ENCODE measurements at regions not wholly inside any gene's neighbourhood (a gene's known extent, or its start where the extent isn't known, plus 50 kb on each side); places are given as distances from the start of the nearest gene placed in this dataset.
A peak's percentile ranks its signal among the peaks of the same experiment; 100 is the strongest.

GRCh38 chr5:57102189-57102904 lies 71.5 kb upstream of the GPBP1 start:
- TF ChIP-seq POLR2A (IDR thresholded peaks at IDR 0.05) (no peak), CTCF (IDR thresholded peaks at IDR 0.05) (no peak), POLR2AphosphoS5 (IDR thresholded peaks at IDR 0.05; ENCODE audit: insufficient read depth in 1 of 2, low read depth in 1 of 2) (no peak)
- Histone ChIP-seq H3K9me3 (no peaks in the 10 kb centered on the region), H3K36me3 (no peaks in the 10 kb centered on the region), H3K27ac (no peak overlapping the region), H3K27me3 (no peaks in the 10 kb centered on the region), H3K4me3 (no peak overlapping the region), H3K4me1 (no peaks in the 10 kb centered on the region)
- intact Hi-C loops (cut with DNase I), result no loop called here
- DNase-seq (ENCODE audit: extremely low spot score in 2 of 2), result no peak

- Histone ChIP-seq H3K36me3 (no peaks in the 10 kb centered on the region), H3K27ac (no peak overlapping the region), H3K27me3 (no peaks in the 10 kb centered on the region), H3K4me1 (no peaks in the 10 kb centered on the region), H3K4me3 (no peak overlapping the region), H3K9me3 (no peaks in the 10 kb centered on the region)
- peak in 1 of 2 donors; percentile 6 for DNase-seq (ENCODE audit: extremely low spot score in 2 of 2)
- no peak for TF ChIP-seq CTCF (IDR thresholded peaks at IDR 0.05)
- TF ChIP-seq POLR2AphosphoS5 (IDR thresholded peaks at IDR 0.05; ENCODE audit: insufficient read depth in 1 of 2, low read depth in 1 of 2), result no peak
- no peak for TF ChIP-seq POLR2A (IDR thresholded peaks at IDR 0.05)
- intact Hi-C loops (cut with DNase I), result no loop called here
These were observed 71.0 kb upstream of the GPBP1 start for GRCh38 chr5:57102905-57103255.

GRCh38 chr5:57103317-57103907 lies 70.4 kb upstream of the GPBP1 start:
- Histone ChIP-seq H3K27ac (no peak overlapping the region), H3K27me3 (no peaks in the 10 kb centered on the region), H3K9me3 (no peaks in the 10 kb centered on the region), H3K4me3 (no peak overlapping the region), H3K4me1 (no peaks in the 10 kb centered on the region), H3K36me3 (no peaks in the 10 kb centered on the region)
- intact Hi-C loops (cut with DNase I), result no loop called here
- peak in 1 of 2 donors; percentile 49 for DNase-seq (ENCODE audit: extremely low spot score in 2 of 2)
- TF ChIP-seq POLR2A (IDR thresholded peaks at IDR 0.05), result no peak
- no peak for TF ChIP-seq POLR2AphosphoS5 (IDR thresholded peaks at IDR 0.05; ENCODE audit: insufficient read depth in 1 of 2, low read depth in 1 of 2)
- TF ChIP-seq CTCF (IDR thresholded peaks at IDR 0.05), result no peak

- DNase-seq (ENCODE audit: extremely low spot score in 2 of 2), result no peak
- Histone ChIP-seq H3K4me3 (no peak overlapping the region), H3K27me3 (no peaks in the 10 kb centered on the region), H3K27ac (no peak overlapping the region), H3K9me3 (no peaks in the 10 kb centered on the region), H3K36me3 (no peaks in the 10 kb centered on the region), H3K4me1 (no peaks in the 10 kb centered on the region)
- intact Hi-C loops (cut with DNase I), result no loop called here
- TF ChIP-seq POLR2AphosphoS5 (IDR thresholded peaks at IDR 0.05; ENCODE audit: insufficient read depth in 1 of 2, low read depth in 1 of 2) (no peak), POLR2A (IDR thresholded peaks at IDR 0.05) (no peak), CTCF (IDR thresholded peaks at IDR 0.05) (no peak)
These were observed 67.2 kb upstream of the GPBP1 start for GRCh38 chr5:57106661-57107060.

GRCh38 chr5:57111993-57112392 lies 61.9 kb upstream of the GPBP1 start:
- no peak for TF ChIP-seq CTCF (IDR thresholded peaks at IDR 0.05)
- no peaks in the 10 kb centered on the region for H3K36me3 ChIP-seq
- no peak overlapping the region for H3K27ac ChIP-seq
- intact Hi-C loops (cut with DNase I), result no loop called here
- no peak overlapping the region for H3K4me3 ChIP-seq
- DNase-seq (ENCODE audit: extremely low spot score in 2 of 2), result no peak
- H3K4me1 ChIP-seq, result no peaks in the 10 kb centered on the region
- H3K27me3 ChIP-seq, result no peaks in the 10 kb centered on the region
- no peaks in the 10 kb centered on the region for H3K9me3 ChIP-seq
